Endothelial cell of umbilical vein (primary cell): ENCODE measurements at regions not wholly inside any gene's neighbourhood (a gene's known extent, or its start where the extent isn't known, plus 50 kb on each side); places are given as distances from the start of the nearest gene placed in this dataset.
"Not testable (repeated sequence)": the region's sequence is repeated elsewhere in the genome, so short reads cannot be mapped to it uniquely, and the experiment has no call there.

Experiments used
- BruUV-seq: library from RNA; stranded (reverse); fragments of 400-500 nt; replicated peaks from 2 replicates; lab custom pipeline; 2021; lab: Mats Ljungman, UMichigan
- CTCF ChIA-PET: fragments of 300-600, 350-600 bp; sonication (Branson Sonifier 250); formaldehyde crosslinking; loops from one replicate; lab custom pipeline; 2021; ENCODE audit warnings: antibody characterized with exemption, inconsistent platforms; lab: Charles Lee
- POLR2A ChIA-PET: fragments of 300-600, 350-600 bp; sonication (Branson Sonifier 250); formaldehyde crosslinking; loops from one replicate; lab custom pipeline; 2021; ENCODE audit warnings: antibody characterized with exemption, inconsistent platforms; lab: Charles Lee
- DNase-seq: peaks from one replicate; pipeline ENCODE4 v3.0.0-alpha.2; 2011; ENCODE audit warnings: low read depth, low spot score
- FAIRE-seq: peaks from 2 replicates; lab custom pipeline; 2011; peaks lifted over from hg19 to GRCh38; lab: Jason Lieb, UNC
- H2AFZ ChIP-seq: 2 replicates; pipeline ENCODE4 v1.6.0; 2012; ENCODE audit warnings: low read depth, low read length, control low read depth, inconsistent platforms
- H3K27ac ChIP-seq: 2 replicates; pipeline ENCODE4 v1.5.1; 2011; ENCODE audit warnings: low read depth, mild to moderate bottlenecking, control low read depth, low read length, moderate library complexity; ENCODE audit not compliant: insufficient read depth
- H3K27me3 ChIP-seq, 2 experiments: 2 replicates each; pipeline versions ENCODE4 v1.6.0 to v1.6.1; 2011; ENCODE audit warnings: low read length in 2 of 2, mixed read lengths in 1 of 2; ENCODE audit not compliant: control insufficient read depth in 2 of 2, insufficient read depth in 2 of 2
- H3K36me3 ChIP-seq, 2 experiments: 2 replicates in 1 of 2; 3 replicates in 1 of 2; pipeline ENCODE4 v1.5.1; 2011; ENCODE audit warnings: low read length in 2 of 2, mild to moderate bottlenecking in 1 of 2, moderate library complexity in 1 of 2; ENCODE audit not compliant: control insufficient read depth in 2 of 2, insufficient read depth in 2 of 2; ENCODE audit errors: extremely low read depth in 1 of 2
- H3K4me1 ChIP-seq: 3 replicates; pipeline ENCODE4 v1.5.1; 2011; ENCODE audit warnings: mild to moderate bottlenecking, low read length; ENCODE audit not compliant: control insufficient read depth, insufficient read depth; ENCODE audit errors: extremely low read depth
- H3K4me2 ChIP-seq: 2 replicates; pipeline ENCODE4 v1.6.1; 2011; ENCODE audit warnings: low read length, control low read depth, mixed read lengths; ENCODE audit not compliant: insufficient read depth
- H3K4me3 ChIP-seq, 3 experiments: fragments of 200-600 bp in 1 of 3; sonication (generic), shearing (Covaris generic) in 1 of 3; replicated peaks in 1 of 3; 2 replicates each; pipeline ENCODE4 v1.5.1; 2011 to 2016; ENCODE audit warnings: control low read depth in 3 of 3, low read length in 3 of 3, mild to moderate bottlenecking in 2 of 3, inconsistent platforms in 1 of 3, low read depth in 1 of 3, moderate library complexity in 1 of 3; ENCODE audit not compliant: insufficient read depth in 1 of 3
- H3K79me2 ChIP-seq: 2 replicates; pipeline ENCODE4 v1.6.0; 2012; ENCODE audit warnings: low read length, inconsistent platforms; ENCODE audit not compliant: control insufficient read depth, insufficient read depth
- H3K9ac ChIP-seq: replicated peaks from 2 replicates; pipeline ENCODE3; 2011; ENCODE audit warnings: low read length, control low read depth; ENCODE audit not compliant: insufficient read depth; ENCODE audit errors: extremely low read depth
- H3K9me1 ChIP-seq: replicated peaks from 3 replicates; pipeline ENCODE4 v1.6.0; 2011; ENCODE audit warnings: mild to moderate bottlenecking, low read length; ENCODE audit not compliant: control insufficient read depth, insufficient read depth; ENCODE audit errors: extremely low read depth
- H3K9me3 ChIP-seq: replicated peaks from 2 replicates; pipeline ENCODE4 v1.5.1; 2012; ENCODE audit warnings: low read length, inconsistent platforms; ENCODE audit not compliant: control insufficient read depth, insufficient read depth
- H4K20me1 ChIP-seq: replicated peaks from 2 replicates; pipeline ENCODE3; 2011; ENCODE audit warnings: mild to moderate bottlenecking, low read length; ENCODE audit not compliant: control insufficient read depth, insufficient read depth; ENCODE audit errors: extremely low read depth
- EZH2 ChIP-seq: IDR thresholded peaks from 2 replicates; pipeline ENCODE4 v1.6.1; 2012; ENCODE audit warnings: borderline replicate concordance, low read depth, mild to moderate bottlenecking, moderate library complexity, low read length, inconsistent platforms; ENCODE audit not compliant: severe bottlenecking
- FOS ChIP-seq: IDR thresholded peaks from 2 replicates; pipeline ENCODE4 v1.6.1; 2011; ENCODE audit warnings: mild to moderate bottlenecking, low read length, moderate library complexity, borderline replicate concordance; ENCODE audit not compliant: insufficient read depth
- GATA2 ChIP-seq: IDR thresholded peaks from 2 replicates; pipeline ENCODE4 v1.7.0; 2011; ENCODE audit warnings: low read depth, mild to moderate bottlenecking, moderate library complexity, mixed read lengths, low read length; ENCODE audit not compliant: insufficient read length, insufficient read depth
- JUN ChIP-seq: IDR thresholded peaks from 2 replicates; pipeline ENCODE4 v1.6.1; 2011; ENCODE audit warnings: borderline replicate concordance, low read depth; ENCODE audit not compliant: insufficient read length, insufficient read depth
- MYC ChIP-seq: IDR thresholded peaks from one replicate; pipeline ENCODE4 v1.6.1; 2011; ENCODE audit warnings: mild to moderate bottlenecking, low read depth, low read length
- POLR2A ChIP-seq: IDR thresholded peaks from 2 replicates; pipeline ENCODE4 v1.6.1; 2012; ENCODE audit warnings: low read depth, mild to moderate bottlenecking, control low read depth, low read length
- POLR2AphosphoS5 ChIP-seq: IDR thresholded peaks from 2 replicates; pipeline ENCODE4 v1.6.1; 2012; ENCODE audit warnings: low read depth, mild to moderate bottlenecking, control low read depth, low read length, moderate library complexity; ENCODE audit not compliant: insufficient read depth
- dilution Hi-C: fragments of 300-500 bp; cut with MboI; formaldehyde crosslinking; loops from one replicate; pipeline ENCODE4 v1.15.0; 2019; ENCODE audit warnings: low sequenced_read_pairs; ENCODE audit not compliant: extremely low pct_ligation_motif_present
- intact Hi-C: fragments of 100-400 bp; cut with micrococcal nuclease; formaldehyde crosslinking; loops from one replicate; pipeline ENCODE4 v1.10.0; 2022
- TF ChIP-seq, protein P1 (sequence below): IDR thresholded peaks from 2 replicates; pipeline ENCODE4 v1.6.1; 2011; ENCODE audit not compliant: insufficient read depth, insufficient read length
- TF ChIP-seq, protein P2 (sequence below), 2 donors: IDR thresholded peaks; 1 replicate in 1 of 2; 2 replicates in 1 of 2; pipeline ENCODE4 v1.5.1; 2011; ENCODE audit warnings: low read length in 2 of 2, mild to moderate bottlenecking in 2 of 2, moderate library complexity in 2 of 2, control low read depth in 1 of 2, inconsistent platforms in 1 of 2, low read depth in 1 of 2; ENCODE audit not compliant: insufficient read depth in 1 of 2; ENCODE audit errors: extremely low read depth in 1 of 2

DNA sequence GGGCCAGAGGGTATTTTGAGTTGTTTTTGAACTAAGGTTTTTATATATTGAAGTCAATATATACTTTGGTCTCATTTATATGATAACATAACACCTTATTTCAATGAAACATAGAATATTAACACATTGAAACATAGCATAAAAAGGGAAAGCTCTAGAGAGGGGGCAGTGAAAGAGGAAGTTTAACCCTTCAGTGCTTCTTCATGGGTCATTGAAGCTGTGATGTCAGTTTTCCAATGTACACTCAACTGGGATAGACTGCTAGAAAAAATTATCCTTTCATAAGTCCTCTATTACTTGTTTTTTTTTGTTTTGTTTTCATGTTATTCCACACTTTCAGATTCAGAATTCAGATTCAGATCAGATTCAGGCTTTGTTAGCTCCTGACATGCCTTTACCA, 442.7 kb downstream of the EPHA5 start:
- Histone ChIP-seq H3K9ac (no peak overlapping the region), H3K36me3 (no peaks in the 10 kb centered on the region), H3K79me2 (no peaks in the 10 kb centered on the region), H3K4me3 (no peak overlapping the region), H3K4me2 (no peak overlapping the region), H2AFZ (no peak overlapping the region), H3K27ac (no peak overlapping the region), H3K4me1 (no peaks in the 10 kb centered on the region), H3K9me3 (no peaks in the 10 kb centered on the region), H3K27me3 (no peaks in the 10 kb centered on the region), H3K9me1 (no peaks in the 10 kb centered on the region), H4K20me1 (no peaks in the 10 kb centered on the region)
- CTCF ChIA-PET, result no interaction called here
- DNase-seq (no peak), FAIRE-seq (no peak)
- POLR2A ChIA-PET, result no interaction called here
- BruUV-seq, result no TSS peak
- dilution Hi-C loops (no loop called here), intact Hi-C loops (no loop called here)
- TF ChIP-seq GATA2, result no peak
- no peak for TF ChIP-seq EZH2
- no peak for TF ChIP-seq FOS
- TF ChIP-seq POLR2A, result no peak

DNA sequence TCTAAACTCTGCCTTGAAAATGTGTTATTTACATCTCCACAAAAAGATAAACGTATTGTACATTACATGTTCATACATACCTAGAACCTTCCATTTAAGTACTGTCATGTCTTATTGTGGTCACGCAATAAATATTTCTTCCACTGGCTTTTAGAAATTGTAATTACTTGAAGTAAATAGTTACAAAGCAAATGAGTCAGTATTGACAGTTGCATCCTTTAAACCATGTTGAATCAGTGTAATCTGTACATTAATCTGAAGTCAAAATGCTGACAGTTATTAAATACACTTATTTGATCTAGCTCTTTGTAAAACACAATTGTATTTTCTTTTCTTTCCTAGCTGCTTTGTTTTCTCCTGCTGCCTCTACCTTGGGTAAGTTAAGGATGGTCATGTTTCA, 446.7 kb downstream of the EPHA5 start:
- Histone ChIP-seq H3K9ac (no peak overlapping the region), H3K36me3 (no peaks in the 10 kb centered on the region), H3K9me3 (no peaks in the 10 kb centered on the region), H3K4me1 (no peaks in the 10 kb centered on the region), H3K27me3 (no peaks in the 10 kb centered on the region), H3K4me3 (no peak overlapping the region), H3K27ac (no peak overlapping the region), H3K4me2 (no peak overlapping the region), H2AFZ (no peak overlapping the region), H3K9me1 (no peaks in the 10 kb centered on the region), H4K20me1 (no peaks in the 10 kb centered on the region), H3K79me2 (no peaks in the 10 kb centered on the region)
- dilution Hi-C loops (no loop called here), intact Hi-C loops (no loop called here)
- TF ChIP-seq POLR2AphosphoS5 (no peak), MYC (no peak), POLR2A (no peak), FOS (no peak), JUN (no peak), GATA2 (no peak), EZH2 (no peak)
- TF ChIP-seq, protein P1, sequence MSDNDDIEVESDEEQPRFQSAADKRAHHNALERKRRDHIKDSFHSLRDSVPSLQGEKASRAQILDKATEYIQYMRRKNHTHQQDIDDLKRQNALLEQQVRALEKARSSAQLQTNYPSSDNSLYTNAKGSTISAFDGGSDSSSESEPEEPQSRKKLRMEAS, result no peak
- TF ChIP-seq, protein P2, sequence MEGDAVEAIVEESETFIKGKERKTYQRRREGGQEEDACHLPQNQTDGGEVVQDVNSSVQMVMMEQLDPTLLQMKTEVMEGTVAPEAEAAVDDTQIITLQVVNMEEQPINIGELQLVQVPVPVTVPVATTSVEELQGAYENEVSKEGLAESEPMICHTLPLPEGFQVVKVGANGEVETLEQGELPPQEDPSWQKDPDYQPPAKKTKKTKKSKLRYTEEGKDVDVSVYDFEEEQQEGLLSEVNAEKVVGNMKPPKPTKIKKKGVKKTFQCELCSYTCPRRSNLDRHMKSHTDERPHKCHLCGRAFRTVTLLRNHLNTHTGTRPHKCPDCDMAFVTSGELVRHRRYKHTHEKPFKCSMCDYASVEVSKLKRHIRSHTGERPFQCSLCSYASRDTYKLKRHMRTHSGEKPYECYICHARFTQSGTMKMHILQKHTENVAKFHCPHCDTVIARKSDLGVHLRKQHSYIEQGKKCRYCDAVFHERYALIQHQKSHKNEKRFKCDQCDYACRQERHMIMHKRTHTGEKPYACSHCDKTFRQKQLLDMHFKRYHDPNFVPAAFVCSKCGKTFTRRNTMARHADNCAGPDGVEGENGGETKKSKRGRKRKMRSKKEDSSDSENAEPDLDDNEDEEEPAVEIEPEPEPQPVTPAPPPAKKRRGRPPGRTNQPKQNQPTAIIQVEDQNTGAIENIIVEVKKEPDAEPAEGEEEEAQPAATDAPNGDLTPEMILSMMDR (IDR thresholded peaks at IDR 0.05; ENCODE audit: extremely low read depth in 1 of 2, insufficient read depth in 1 of 2, low read depth in 1 of 2, low read length in 2 of 2), result no peak
- FAIRE-seq (no peak), DNase-seq (no peak)
- ChIA-PET POLR2A (no interaction called here), CTCF (interaction anchor here (1.1 kb wide), 1 partner anchor 10 kb away, joined by 4 read pairs; no protein-coding TSS in a partner anchor)
- no TSS peak for BruUV-seq

DNA sequence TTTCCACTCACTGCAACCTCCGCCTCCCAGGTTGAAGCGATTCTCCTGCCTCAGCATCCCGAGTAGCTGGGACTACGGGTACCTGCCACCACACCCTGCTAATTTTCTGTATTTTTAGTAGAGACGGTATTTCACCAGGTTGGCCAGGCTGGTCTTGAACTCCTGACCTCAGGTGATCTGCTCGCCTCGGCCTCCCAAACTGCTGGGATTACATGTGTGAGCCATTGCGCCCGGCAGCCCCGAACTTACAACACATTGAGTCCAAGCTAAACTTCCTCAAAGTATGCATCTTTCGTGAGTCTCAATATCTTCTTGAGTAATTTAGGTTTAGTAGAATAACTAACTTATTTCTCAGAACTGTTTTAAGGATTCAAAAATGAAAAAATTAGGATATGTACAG, 447.2 kb downstream of the EPHA5 start:
- H4K20me1 ChIP-seq, intact Hi-C loops, H3K27me3 ChIP-seq, FAIRE-seq, H3K9ac ChIP-seq, H3K9me3 ChIP-seq, POLR2A ChIA-PET, H3K79me2 ChIP-seq, DNase-seq, dilution Hi-C loops, H3K9me1 ChIP-seq, H3K36me3 ChIP-seq, H3K27ac ChIP-seq, BruUV-seq, H3K4me2 ChIP-seq, H3K4me3 ChIP-seq, H3K4me1 ChIP-seq, H2AFZ ChIP-seq: not testable (repeated sequence)
- CTCF ChIA-PET, result interaction anchor here (1.1 kb wide), 1 partner anchor 10 kb away, joined by 4 read pairs; no protein-coding TSS in a partner anchor
